Left lung (tissue), 4 donors: ENCODE measurements at regions not wholly inside any gene's neighbourhood (a gene's known extent, or its start where the extent isn't known, plus 50 kb on each side); places are given as distances from the start of the nearest gene placed in this dataset.
A peak's percentile ranks its signal among the peaks of the same experiment; 100 is the strongest.

Source experiments
- ATAC-seq: fragments of 200-7000 bp; cut with Tn5 transposase; one replicate; pipeline ENCODE4 v1.9.1; 2020; ENCODE audit warnings: moderate library complexity
- DNase-seq, 4 donors: peaks; one replicate each; pipeline ENCODE4 v3.0.0-alpha.2; 2013 to 2020
- H3K27ac ChIP-seq, 2 donors: fragments of 200-600 bp; sonication (generic) in 1 of 2; one replicate each; pipeline versions ENCODE4 v1.5.0 to v1.8.0; 2020 to 2021
- H3K27me3 ChIP-seq, 2 donors: fragments of 200-600 bp; sonication (generic) in 1 of 2; one replicate each; pipeline versions ENCODE4 v1.5.0 to v1.8.0; 2020 to 2021
- H3K36me3 ChIP-seq, 2 donors: fragments of 200-600 bp; sonication (generic) in 1 of 2; one replicate each; pipeline versions ENCODE4 v1.5.0 to v1.8.0; 2020 to 2021
- H3K4me1 ChIP-seq, 2 donors: fragments of 200-600 bp; one replicate each; pipeline ENCODE4 v1.8.0; 2021
- H3K4me3 ChIP-seq, 2 donors: fragments of 200-600 bp; sonication (generic) in 1 of 2; one replicate each; pipeline versions ENCODE4 v1.5.0 to v1.8.0; 2020 to 2021; ENCODE audit warnings: mild to moderate bottlenecking in 1 of 2
- H3K9me3 ChIP-seq, 2 donors: fragments of 200-600 bp; sonication (generic) in 1 of 2; one replicate each; pipeline versions ENCODE4 v1.5.0 to v1.8.0; 2020 to 2021
- intact Hi-C, 2 donors: fragments of 100-400 bp; cut with DNase I; formaldehyde crosslinking; loops; one replicate each; pipeline versions ENCODE4 v1.11.2 to v1.14.2; 2022
- TF ChIP-seq, protein P1 (sequence below), 2 donors: fragments of 200-600 bp; sonication (generic) in 1 of 2; IDR thresholded peaks; one replicate each; pipeline versions ENCODE4 v1.5.0 to v1.8.0; 2021; ENCODE audit warnings: antibody characterized with exemption in 2 of 2
- donor health status: DM: no; HTN: yes; CAD: no.
- donor health status: DM: no; HTN: no; CAD: no.

DNA sequence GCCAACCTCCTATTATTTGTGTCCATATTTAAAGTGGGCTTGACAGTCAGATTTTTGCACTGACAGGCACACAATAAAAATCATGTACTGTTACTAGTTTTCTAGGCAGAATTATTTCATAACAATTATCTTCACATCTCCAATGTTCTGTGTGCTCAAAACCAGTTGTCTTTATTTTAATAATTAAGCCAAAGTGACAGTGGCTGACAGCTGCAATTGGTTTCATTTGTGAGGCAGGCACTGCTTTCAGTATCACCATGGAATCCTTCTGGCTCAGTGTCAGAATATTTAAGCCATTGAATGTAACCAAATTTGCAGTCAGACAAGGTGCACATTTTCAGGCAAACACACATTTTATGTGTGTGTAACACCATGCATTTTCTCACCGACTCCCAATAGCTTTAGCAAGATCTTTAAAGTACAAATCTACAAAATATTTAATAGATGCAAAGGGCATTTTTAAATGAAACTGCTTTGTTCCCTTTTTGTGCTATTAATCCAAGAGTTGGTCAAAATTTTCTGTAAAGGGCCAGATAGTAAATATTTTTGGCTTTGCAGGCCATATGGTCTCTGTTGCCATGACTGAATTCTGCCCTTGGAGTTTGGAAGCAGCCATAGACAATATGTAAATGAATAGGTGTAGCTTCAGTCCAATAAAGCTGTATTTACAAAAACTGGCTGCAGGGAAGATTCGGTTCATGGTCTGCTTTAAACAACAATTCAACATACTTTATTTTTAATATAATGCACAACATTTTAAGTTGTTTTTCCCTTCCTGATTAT is 486.0 kb downstream of the KCNJ2 start:
- Histone ChIP-seq H3K4me3 (no peak overlapping the region), H3K27ac (no peak overlapping the region), H3K27me3 (no peaks in the 10 kb centered on the region), H3K9me3 (no peaks in the 10 kb centered on the region), H3K36me3 (no peaks in the 10 kb centered on the region), H3K4me1 (no peaks in the 10 kb centered on the region)
- ATAC-seq (no peak), DNase-seq (no peak)
- TF ChIP-seq, protein P1, sequence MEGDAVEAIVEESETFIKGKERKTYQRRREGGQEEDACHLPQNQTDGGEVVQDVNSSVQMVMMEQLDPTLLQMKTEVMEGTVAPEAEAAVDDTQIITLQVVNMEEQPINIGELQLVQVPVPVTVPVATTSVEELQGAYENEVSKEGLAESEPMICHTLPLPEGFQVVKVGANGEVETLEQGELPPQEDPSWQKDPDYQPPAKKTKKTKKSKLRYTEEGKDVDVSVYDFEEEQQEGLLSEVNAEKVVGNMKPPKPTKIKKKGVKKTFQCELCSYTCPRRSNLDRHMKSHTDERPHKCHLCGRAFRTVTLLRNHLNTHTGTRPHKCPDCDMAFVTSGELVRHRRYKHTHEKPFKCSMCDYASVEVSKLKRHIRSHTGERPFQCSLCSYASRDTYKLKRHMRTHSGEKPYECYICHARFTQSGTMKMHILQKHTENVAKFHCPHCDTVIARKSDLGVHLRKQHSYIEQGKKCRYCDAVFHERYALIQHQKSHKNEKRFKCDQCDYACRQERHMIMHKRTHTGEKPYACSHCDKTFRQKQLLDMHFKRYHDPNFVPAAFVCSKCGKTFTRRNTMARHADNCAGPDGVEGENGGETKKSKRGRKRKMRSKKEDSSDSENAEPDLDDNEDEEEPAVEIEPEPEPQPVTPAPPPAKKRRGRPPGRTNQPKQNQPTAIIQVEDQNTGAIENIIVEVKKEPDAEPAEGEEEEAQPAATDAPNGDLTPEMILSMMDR (IDR thresholded peaks at IDR 0.05) = no peak
- intact Hi-C loops = no loop called here

DNA sequence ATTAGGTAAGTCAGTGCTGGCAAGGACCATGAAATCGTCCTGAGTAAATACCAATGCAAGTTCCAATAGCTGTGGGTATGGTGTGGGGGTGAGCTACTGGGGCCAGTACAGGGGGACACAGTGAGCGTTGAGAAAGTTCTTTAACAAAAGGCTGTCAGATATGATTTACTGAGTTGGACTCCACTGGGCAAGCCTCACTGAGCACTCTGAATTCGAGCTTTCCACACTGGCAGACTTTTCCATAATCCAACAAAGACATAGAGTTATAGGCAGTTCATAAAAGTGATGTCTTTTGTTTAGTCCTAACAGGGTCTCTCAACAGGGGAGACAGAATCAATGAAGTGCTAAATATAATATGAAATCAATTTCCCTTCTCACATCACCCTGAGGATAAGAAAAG is 489.0 kb downstream of the KCNJ2 start:
- Histone ChIP-seq H3K27ac (no peak overlapping the region), H3K36me3 (no peaks in the 10 kb centered on the region), H3K4me1 (no peaks in the 10 kb centered on the region), H3K9me3 (no peaks in the 10 kb centered on the region), H3K27me3 (peaks cover 0 to 6% of the 10 kb centered on the region in 2 donors), H3K4me3 (no peak overlapping the region)
- TF ChIP-seq, protein P1 (IDR thresholded peaks at IDR 0.05) = no peak
- ATAC-seq (no peak), DNase-seq (no peak)
- intact Hi-C loops = no loop called here

DNA sequence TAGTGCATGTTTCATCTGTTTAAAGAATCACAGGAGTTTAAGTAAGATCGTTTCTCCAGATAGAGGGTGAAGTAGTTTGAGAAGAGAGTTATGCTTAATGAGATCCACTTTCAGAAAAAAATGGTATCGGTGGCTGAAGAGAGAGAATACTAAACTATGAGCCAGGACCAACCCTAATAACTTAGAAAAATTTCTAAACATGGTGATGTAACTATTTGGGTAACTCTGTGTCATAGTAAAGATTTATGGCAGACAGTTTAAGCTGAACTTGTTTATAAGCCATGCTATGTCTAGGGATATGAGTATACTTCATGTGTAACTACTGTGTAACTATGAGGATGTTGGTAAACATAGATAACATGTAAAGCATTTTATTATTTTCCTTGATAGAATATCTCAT is 489.5 kb downstream of the KCNJ2 start:
- Histone ChIP-seq H3K27me3 (peaks cover 0 to 6% of the 10 kb centered on the region in 2 donors), H3K27ac (no peak overlapping the region), H3K9me3 (no peaks in the 10 kb centered on the region), H3K36me3 (no peaks in the 10 kb centered on the region), H3K4me1 (no peaks in the 10 kb centered on the region), H3K4me3 (no peak overlapping the region)
- no peak for DNase-seq
- ATAC-seq = no peak
- TF ChIP-seq, protein P1 (IDR thresholded peaks at IDR 0.05) = no peak
- intact Hi-C loops = no loop called here

DNA sequence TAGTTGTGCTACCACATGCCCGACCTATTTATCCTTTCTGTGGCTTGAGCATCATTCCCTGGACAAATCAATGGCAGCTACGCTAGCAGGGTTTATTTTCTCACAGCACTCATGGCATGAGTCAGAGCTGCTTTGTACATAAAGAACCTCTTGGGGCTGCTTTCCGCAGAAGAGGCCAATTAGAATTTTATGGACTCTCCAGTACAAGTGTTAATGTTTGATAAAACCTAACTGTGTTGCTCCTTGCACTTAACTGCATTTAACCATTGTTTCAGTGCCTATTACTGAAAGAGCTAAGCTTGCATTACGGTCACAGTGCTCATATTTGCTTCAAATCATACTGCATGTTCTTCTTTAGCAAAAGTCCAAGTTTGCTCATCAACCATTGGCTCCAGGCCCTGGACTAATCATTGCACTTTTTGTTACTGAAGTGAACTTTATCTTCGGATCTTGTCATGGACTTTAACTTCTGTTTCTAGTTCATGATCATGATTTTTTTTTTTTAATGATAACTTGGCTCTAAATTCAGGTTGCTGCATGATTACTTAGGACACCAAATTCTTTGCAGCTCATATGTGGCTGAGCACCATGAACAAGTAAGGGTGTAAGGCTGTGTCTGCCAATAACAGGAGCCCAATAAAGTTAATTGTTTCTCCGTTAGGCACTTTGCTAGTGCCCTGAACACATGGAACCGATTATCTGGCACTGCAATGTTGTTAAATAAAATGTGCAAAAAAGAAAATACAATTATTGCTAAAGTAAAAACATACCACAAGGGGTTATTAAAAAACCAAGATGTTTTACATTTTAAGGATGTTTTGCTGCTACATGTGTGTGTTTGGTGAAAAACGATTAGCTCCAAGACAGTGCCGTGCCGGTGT is 492.2 kb downstream of the KCNJ2 start:
- Histone ChIP-seq H3K27ac (no peak overlapping the region), H3K36me3 (no peaks in the 10 kb centered on the region), H3K27me3 (peaks cover 0 to 6% of the 10 kb centered on the region in 2 donors), H3K4me1 (no peaks in the 10 kb centered on the region), H3K4me3 (no peak overlapping the region), H3K9me3 (no peaks in the 10 kb centered on the region)
- peak; percentile 99 for ATAC-seq
- intact Hi-C loops = no loop called here
- DNase-seq = peak in 2 of 4 donors; percentile 12 to 44
- TF ChIP-seq, protein P1 (IDR thresholded peaks at IDR 0.05) = no peak

DNA sequence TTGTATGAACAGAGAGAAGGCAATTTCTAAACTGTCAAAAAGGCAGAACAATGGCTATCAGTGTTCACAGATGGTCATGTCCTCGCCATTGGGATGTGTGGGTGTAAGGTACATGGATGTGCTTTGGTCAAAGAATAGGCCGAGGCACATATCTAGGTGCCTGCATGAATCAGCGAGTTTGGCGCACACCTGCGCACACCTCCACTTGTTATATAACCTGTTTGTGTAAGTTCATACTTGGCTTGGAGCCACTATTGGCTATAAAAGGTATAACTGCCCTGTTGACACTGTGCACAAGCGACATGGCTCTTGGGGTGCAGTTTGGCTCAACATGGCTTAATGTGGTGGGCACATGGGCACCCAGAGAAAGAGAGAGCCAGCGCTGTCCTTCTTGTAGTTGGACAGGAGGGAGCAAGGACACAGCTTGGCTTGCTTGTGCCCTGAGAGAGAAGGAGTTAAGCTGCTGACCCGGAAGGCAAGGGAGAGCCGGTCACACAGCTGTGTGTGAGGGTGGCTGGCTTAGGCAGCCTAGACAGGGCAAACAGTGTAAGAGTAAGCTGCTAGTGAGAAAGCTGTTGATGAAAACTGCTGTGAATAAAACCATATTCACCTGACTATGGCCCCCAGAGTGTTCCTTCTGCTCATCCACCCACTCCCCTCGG is 499.1 kb downstream of the KCNJ2 start:
- Histone ChIP-seq H3K4me1 (no peaks in the 10 kb centered on the region), H3K9me3 (no peaks in the 10 kb centered on the region), H3K4me3 (no peak overlapping the region), H3K27ac (no peak overlapping the region), H3K27me3 (no peaks in the 10 kb centered on the region), H3K36me3 (no peaks in the 10 kb centered on the region)
- DNase-seq (no peak), ATAC-seq (no peak)
- TF ChIP-seq, protein P1 (IDR thresholded peaks at IDR 0.05) = no peak
- intact Hi-C loops = no loop called here
